ENCODE measurements at regions not wholly inside any gene's neighbourhood (a gene's known extent, or its start where the extent isn't known, plus 50 kb on each side); places are given as distances from the start of the nearest gene placed in this dataset.

- TF ChIP-seq YY1 (IDR thresholded peaks at IDR 0.05) = no peak
- no peak for TF ChIP-seq CTCF (IDR thresholded peaks at IDR 0.05; ENCODE audit: low read depth, low read length, missing input control)
- TF ChIP-seq RAD21 (IDR thresholded peaks at IDR 0.05) = no peak
- TF ChIP-seq MAX (IDR thresholded peaks at IDR 0.05) = no peak
- TF ChIP-seq TAF1 (conservative IDR thresholded peaks at IDR 0.05) = no peak
- TF ChIP-seq ZBTB33 (IDR thresholded peaks at IDR 0.05) = no peak
Measured at GRCh38 chr11:87535513-87535912, 497.8 kb downstream of the TMEM135 start.

All from liver (tissue), 3 donors.